ENCODE measurements at regions not wholly inside any gene's neighbourhood (a gene's known extent, or its start where the extent isn't known, plus 50 kb on each side); places are given as distances from the start of the nearest gene placed in this dataset.

DNA sequence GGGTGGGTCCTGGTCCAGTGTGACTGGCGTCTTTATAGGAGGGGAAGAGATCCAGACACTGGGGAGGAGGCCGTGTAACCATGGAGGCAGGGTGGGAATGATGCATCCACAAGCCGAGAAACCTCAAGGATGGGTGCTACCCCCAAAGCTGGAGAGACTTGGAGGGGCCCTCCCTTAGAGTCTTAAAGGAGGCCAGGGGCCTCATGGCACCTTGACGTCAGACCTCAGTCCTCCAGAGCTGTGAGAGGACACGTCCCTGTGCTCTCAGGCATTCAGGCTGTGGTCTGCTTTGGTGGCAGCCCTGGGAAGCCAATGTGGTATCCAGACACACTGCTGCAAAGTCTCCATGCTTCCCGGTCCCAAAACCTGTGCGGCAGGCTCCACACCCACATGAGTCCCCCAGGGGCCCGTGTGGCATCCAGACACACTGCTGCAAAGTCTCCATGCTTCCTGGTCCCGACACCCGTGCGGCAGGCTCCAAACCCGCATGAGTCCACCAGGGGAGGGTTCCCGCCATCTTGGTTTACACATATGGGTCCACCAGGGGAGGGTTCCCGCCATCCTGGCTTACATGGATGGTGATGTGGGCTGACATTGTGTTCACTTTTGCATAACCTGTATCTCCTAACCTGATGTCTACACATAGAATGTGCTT is 278.0 kb downstream of the SMOC2 start:
- TF ChIP-seq, protein P1, sequence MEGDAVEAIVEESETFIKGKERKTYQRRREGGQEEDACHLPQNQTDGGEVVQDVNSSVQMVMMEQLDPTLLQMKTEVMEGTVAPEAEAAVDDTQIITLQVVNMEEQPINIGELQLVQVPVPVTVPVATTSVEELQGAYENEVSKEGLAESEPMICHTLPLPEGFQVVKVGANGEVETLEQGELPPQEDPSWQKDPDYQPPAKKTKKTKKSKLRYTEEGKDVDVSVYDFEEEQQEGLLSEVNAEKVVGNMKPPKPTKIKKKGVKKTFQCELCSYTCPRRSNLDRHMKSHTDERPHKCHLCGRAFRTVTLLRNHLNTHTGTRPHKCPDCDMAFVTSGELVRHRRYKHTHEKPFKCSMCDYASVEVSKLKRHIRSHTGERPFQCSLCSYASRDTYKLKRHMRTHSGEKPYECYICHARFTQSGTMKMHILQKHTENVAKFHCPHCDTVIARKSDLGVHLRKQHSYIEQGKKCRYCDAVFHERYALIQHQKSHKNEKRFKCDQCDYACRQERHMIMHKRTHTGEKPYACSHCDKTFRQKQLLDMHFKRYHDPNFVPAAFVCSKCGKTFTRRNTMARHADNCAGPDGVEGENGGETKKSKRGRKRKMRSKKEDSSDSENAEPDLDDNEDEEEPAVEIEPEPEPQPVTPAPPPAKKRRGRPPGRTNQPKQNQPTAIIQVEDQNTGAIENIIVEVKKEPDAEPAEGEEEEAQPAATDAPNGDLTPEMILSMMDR (IDR thresholded peaks at IDR 0.05; ENCODE audit: low read depth, low read length, missing control alignments), result no peak
- DNase-seq (ENCODE audit: low read depth), result no peak
- H3K4me3 ChIP-seq (ENCODE audit: low read depth, low read length), result no peak overlapping the region
